Fibroblast of lung (primary cell): ENCODE measurements at regions not wholly inside any gene's neighbourhood (a gene's known extent, or its start where the extent isn't known, plus 50 kb on each side); places are given as distances from the start of the nearest gene placed in this dataset.

ENCODE experiments used
- EZH2 ChIP-seq: IDR thresholded peaks from 2 replicates; pipeline ENCODE4 v1.5.1; 2012; ENCODE audit warnings: low read length, control low read depth, mild to moderate bottlenecking; ENCODE audit errors: missing control alignments
- TF ChIP-seq, protein P1 (sequence below), 2 donors: IDR thresholded peaks in 1 of 2; conservative IDR thresholded peaks in 1 of 2; 1 replicate in 1 of 2; 2 replicates in 1 of 2; pipeline ENCODE4 v1.5.1; 2011 to 2012; ENCODE audit warnings: low read length in 2 of 2, control low read depth in 1 of 2, inconsistent platforms in 1 of 2, low read depth in 1 of 2, mild to moderate bottlenecking in 1 of 2

DNA sequence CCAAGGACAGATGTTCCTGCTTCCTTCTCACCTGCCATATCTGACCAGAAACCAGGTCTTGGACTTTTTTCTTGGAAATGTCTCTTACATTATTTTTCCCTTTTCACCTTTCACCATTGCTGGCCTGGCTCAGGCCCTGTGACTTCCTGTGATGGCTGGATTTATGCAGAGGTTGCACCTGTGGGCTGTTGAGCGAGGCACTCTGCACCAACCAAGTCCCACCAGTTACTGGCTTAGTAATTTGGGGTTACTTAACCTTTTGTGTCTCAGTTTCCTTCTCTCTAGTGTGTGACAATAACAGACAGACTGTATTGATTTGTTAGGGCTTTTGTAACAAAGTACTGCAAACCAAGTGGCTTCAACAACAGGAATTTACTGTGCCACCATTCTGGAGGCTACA, 110.0 kb downstream of the INSIG2 start:
- TF ChIP-seq, protein P1, sequence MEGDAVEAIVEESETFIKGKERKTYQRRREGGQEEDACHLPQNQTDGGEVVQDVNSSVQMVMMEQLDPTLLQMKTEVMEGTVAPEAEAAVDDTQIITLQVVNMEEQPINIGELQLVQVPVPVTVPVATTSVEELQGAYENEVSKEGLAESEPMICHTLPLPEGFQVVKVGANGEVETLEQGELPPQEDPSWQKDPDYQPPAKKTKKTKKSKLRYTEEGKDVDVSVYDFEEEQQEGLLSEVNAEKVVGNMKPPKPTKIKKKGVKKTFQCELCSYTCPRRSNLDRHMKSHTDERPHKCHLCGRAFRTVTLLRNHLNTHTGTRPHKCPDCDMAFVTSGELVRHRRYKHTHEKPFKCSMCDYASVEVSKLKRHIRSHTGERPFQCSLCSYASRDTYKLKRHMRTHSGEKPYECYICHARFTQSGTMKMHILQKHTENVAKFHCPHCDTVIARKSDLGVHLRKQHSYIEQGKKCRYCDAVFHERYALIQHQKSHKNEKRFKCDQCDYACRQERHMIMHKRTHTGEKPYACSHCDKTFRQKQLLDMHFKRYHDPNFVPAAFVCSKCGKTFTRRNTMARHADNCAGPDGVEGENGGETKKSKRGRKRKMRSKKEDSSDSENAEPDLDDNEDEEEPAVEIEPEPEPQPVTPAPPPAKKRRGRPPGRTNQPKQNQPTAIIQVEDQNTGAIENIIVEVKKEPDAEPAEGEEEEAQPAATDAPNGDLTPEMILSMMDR (conservative IDR thresholded peaks at IDR 0.05 in 1 of 2, IDR thresholded peaks at IDR 0.05 in 1 of 2; ENCODE audit: low read depth in 1 of 2, low read length in 2 of 2), result no peak
- no peak for TF ChIP-seq EZH2
